ENCODE measurements at regions not wholly inside any gene's neighbourhood (a gene's known extent, or its start where the extent isn't known, plus 50 kb on each side); places are given as distances from the start of the nearest gene placed in this dataset.

DNA sequence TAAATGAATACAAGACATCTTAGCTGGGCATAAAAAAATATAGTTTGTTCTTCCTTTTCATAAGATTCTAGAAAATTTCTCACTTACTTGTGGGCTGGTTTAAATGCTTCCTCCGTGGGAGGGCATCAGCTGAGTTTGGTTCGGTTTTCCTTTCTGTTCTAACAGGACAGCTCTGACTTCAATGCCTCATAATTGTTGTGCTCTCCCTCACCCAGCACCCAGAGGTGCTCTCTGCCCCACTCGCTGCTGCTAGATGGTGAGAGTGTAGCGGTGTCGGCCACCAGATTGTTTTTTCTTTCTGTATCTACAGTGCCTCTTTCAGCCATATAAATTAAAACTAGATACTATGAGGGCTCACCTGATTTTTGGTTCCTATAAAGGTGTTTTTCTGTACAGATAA, 407.2 kb upstream of the CDH7 start:
- TF ChIP-seq POLR2A (IDR thresholded peaks at IDR 0.05) (no peak), CTCF (IDR thresholded peaks at IDR 0.05) (no peak)

All from body of pancreas (tissue), 4 donors.